ENCODE measurements at regions not wholly inside any gene's neighbourhood (a gene's known extent, or its start where the extent isn't known, plus 50 kb on each side); places are given as distances from the start of the nearest gene placed in this dataset.

DNA sequence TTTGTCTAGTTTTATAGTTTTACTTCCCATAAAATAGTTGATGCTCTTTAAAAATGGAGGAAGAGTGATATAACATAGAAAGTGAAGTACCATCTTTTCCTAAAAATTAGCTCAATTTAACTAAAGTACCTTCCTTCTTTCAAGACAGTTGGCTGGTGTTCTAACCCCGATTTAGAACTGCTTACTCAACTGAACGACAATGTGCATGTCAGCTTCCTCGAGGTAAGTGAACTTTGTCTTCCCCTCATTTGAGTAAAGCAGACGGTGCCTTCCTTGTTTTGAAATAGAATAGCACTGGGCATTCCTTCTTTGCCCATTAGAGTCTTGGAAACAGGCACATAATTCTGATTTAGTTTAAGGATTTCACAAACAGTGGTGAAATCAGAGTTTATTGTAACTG is 1519.2 kb downstream of the EFNB2 start:
- DNase-seq (ENCODE audit: low spot score in 2 of 2) (no peak), FAIRE-seq (no peak)

DNA sequence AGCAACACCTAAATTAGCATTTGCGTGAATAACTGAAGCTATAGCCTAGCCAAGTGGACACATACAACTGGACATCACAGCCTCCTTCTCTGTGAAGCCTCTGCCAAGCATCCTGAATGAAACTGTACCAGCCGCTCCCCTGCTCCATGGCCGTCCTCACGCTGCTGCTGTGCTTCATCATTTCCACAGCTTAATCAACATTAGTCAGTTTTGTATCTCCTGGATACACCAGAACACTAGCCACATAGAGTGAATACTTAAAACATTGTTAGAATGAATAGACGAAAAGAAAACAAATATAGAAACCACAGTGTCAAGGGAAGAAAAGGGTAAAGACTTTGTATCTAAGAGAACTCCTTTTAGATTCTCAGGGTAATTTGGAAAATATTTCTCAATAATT is 1526.9 kb downstream of the EFNB2 start:
- no peak for FAIRE-seq
- DNase-seq (ENCODE audit: low spot score in 2 of 2): no peak

- DNase-seq (ENCODE audit: low spot score in 2 of 2): no peak
- peak; percentile 98 for FAIRE-seq
These were observed 1528.2 kb downstream of the EFNB2 start for GRCh38 chr13:105007166-105007808.

GRCh38 chr13:104996022-104996421 is 1539.4 kb downstream of the EFNB2 start:
- DNase-seq (ENCODE audit: low spot score in 2 of 2) (no peak), FAIRE-seq (no peak)

- DNase-seq (ENCODE audit: low spot score in 2 of 2) (no peak), FAIRE-seq (no peak)
These were observed 1541.8 kb downstream of the EFNB2 start for GRCh38 chr13:104993708-104994107.

DNA sequence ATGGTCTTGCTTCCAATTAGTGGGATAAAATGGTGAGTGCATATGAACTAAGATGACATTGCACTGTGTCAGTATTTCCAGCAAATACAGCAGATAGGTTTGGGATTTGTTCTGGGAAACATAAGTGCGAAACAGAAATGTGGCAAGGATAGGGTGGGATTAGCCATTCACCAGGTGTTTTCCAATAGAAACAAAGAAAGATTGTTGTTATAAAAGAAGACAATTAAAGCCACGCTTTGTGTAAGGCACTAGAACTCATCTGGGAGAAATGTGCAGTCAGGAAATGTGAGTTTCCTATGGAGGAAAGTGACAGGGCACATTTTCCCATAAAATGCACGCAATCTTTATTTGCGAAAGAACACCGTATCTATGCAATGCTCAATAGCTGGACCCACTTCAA is 1547.8 kb downstream of the EFNB2 start:
- DNase-seq (ENCODE audit: low spot score in 2 of 2) (no peak), FAIRE-seq (no peak)

DNA sequence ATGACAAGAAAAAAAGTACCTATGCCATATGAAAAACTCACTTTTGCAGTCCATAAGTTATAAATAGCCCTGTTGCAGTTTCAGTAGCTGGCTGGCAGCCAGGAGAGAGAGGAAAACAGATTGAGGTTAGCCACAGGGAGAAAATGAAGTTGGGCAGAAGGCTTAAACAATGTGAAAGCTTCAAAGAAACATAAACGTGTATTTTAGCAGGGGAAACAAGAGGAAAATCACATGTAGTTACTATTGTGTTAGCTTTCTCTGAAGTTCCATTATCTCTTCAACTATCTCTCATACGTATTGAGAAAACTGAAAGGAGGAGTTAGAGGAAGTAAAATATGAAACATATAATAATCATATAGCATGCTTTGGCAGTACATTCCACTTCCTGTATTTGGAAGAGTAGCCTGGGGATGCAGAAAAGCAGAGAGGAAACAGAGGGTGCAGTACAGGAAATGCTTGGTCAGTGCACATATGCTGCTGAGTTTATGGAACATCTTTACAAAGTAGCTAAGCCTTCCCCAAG is 1551.1 kb downstream of the EFNB2 start:
- no peak for FAIRE-seq
- no peak for DNase-seq (ENCODE audit: low spot score in 2 of 2)

DNA sequence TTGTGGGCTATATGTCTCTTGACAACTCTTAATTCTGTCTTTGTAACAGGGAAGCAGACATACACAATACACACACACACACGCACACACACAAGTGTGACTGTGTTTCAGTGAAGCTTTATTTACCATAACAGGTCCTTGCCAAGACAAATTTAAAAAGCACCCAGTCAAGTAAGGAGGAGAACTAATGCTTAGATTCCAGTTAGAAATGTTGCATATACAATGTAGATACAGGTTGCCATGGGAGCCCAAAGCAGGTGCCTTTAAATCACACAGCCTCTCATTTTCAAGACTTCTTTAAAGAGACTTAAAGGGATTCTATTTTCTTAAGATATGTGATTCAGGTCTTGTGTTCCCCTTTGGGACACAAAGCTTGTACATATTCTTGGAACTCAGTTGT is 1551.9 kb downstream of the EFNB2 start:
- DNase-seq (ENCODE audit: low spot score in 2 of 2): no peak

GRCh38 chr13:104980586-104980985 is 1554.9 kb downstream of the EFNB2 start:
- no peak for FAIRE-seq
- no peak for DNase-seq (ENCODE audit: low spot score in 2 of 2)

More for the DNA sequence above, 1551.9 kb downstream of the EFNB2 start:
- no peak for FAIRE-seq

GRCh38 chr13:104979281-104980030 is 1556.0 kb downstream of the EFNB2 start:
- FAIRE-seq: no peak
- no peak for DNase-seq (ENCODE audit: low spot score in 2 of 2)

DNA sequence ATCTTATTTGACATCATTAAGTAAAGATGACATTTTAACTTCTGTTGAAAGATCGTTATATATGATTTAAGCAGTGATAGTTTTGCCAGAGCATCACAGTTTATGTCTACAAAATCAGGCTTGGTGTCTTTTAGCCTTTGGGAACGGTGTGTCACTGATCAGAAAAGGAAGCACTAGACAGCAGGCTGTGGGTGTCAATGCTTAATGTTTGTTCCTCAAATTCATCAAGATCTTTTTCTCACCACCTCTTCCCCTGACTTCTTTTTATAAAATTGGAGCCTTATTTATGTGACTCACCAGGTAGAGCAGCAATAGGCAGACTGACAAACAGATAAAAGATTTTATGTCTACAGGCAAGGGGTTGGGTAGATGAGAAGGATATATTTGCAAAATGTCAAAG is 1558.5 kb downstream of the EFNB2 start:
- DNase-seq (ENCODE audit: low spot score in 2 of 2): no peak
- FAIRE-seq: no peak

- FAIRE-seq (no peak), DNase-seq (ENCODE audit: low spot score in 2 of 2) (no peak)
These were observed 1560.2 kb downstream of the EFNB2 start for GRCh38 chr13:104975272-104975671.

DNA sequence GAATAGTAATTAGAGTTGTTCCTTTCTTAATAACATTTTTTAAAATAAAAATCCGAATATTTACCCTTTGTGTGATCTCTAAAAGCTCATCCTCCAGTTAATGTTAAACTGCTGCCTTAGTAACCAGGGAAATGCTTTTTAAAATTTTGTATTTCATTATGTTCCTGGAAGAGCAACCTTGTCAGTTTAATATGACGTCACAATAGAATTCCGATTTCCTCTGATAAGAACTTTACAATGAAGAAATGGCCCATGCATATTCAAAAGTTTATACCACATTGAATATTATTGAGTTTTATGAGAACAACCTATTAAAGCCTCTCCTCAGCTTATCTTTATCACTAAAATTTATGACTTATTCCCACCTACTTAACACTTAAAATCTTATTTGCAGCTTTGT is 1566.6 kb downstream of the EFNB2 start:
- DNase-seq (ENCODE audit: low spot score in 2 of 2): no peak
- no peak for FAIRE-seq

GRCh38 chr13:104967836-104968630 is 1567.4 kb downstream of the EFNB2 start:
- FAIRE-seq (no peak), DNase-seq (ENCODE audit: low spot score in 2 of 2) (no peak)

DNA sequence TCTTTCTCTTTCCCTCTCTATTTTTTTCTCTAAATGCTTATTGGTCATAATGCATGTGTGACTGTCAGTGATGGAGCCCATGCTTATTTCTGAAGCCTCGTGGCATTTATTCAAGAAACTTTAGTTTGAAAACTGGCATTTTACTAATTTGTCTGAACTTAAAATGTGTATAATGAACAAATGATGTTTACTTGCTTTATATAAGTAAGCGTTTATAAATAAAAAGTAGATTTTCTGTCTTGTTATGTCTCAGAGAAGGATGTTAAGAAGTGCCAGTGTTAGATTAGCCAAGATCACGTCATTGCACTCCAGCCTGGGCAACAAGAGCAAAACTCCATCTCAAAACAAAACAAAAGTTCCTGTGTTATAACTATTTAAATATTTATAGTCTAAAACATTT is 1568.1 kb downstream of the EFNB2 start:
- FAIRE-seq (no peak), DNase-seq (ENCODE audit: low spot score in 2 of 2) (no peak)

- DNase-seq (ENCODE audit: low spot score in 2 of 2): no peak
- no peak for FAIRE-seq
These were observed 1573.1 kb downstream of the EFNB2 start for GRCh38 chr13:104962411-104962810.

DNA sequence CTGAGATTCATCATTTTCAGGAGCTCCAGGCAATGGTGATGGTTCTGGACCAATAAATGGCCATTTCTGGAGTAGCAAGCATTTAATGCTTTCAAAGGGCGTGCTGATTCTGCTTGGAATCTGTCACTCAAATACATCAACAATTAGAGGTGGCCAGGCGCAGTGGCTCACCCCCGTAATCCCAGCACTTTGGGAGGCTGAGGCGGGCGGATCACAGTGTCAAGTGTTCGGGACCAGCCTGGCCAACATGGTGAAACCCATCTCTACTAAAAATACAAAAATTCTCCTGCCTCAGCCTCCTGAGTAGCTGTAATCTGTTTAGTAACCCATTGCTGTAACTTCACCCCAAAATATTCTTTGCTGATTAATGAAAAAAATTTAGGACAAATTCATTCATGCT is 1574.2 kb downstream of the EFNB2 start:
- FAIRE-seq (no peak), DNase-seq (ENCODE audit: low spot score in 2 of 2) (no peak)

GRCh38 chr13:104954210-104954609 is 1581.3 kb downstream of the EFNB2 start:
- FAIRE-seq (no peak), DNase-seq (ENCODE audit: low spot score in 2 of 2) (no peak)

DNA sequence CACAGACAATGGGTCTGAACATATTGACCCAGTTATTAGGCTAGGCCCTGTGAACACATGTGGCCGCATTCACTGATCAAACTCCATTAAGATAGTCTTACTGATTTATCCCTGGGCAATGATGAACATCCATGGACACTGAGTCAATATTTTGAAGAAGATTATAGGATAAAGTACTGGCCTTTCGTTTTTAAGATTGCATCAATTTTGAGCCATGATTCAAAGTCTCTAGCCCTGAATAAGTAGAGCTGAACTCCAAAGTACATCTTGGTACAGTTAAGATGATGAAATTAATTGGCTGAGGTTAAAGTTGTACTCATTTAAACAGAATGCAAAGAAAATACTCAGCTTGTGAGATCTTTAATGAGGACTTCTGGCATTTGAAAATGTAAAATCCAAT is 1581.9 kb downstream of the EFNB2 start:
- FAIRE-seq: no peak
- no peak for DNase-seq (ENCODE audit: low spot score in 2 of 2)

DNA sequence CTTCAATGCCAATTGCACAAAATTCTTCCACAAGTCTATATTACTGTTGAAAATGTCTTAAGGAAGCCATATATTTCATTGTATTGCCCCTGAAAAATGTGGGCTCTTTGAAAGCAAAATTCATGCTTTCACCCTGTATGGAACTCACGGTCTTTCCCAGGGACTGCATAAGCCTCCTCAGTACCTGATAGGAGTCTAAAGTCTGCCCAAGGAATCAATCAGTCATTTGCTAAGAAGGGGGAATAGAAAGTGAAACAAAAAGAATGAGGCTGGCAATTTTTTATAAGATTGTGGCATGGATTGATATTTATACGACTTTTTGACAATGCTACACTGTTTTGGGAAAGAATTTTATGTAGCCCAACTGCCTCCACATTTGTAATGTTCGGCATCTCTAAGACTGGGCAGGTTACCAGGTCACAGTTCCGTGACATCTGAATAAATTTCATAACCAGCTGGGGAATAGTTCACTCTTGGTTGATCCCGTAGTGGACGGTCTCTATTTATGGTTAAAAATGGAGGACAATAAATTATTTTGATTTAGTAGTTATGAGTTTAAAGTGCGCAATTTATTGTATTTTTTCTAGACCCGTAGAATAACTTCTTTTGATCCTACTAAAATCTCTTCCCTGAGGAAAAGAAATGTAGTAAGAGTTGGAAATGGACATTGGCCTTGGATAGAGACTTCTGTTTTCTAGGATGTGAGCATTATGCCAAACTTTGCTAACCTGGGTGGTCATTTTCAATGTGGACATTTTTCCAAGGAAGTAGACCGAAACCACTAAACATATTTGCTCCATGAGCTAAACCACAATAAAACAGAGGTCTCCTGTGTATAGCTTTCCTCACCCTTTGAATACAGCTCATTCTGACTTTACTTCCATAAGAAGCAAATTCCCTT is 1585.4 kb downstream of the EFNB2 start:
- DNase-seq (ENCODE audit: low spot score in 2 of 2) (no peak), FAIRE-seq (no peak)

All from frontal cortex (tissue), 3 donors.